ENCODE measurements at regions not wholly inside any gene's neighbourhood (a gene's known extent, or its start where the extent isn't known, plus 50 kb on each side); places are given as distances from the start of the nearest gene placed in this dataset.

DNA sequence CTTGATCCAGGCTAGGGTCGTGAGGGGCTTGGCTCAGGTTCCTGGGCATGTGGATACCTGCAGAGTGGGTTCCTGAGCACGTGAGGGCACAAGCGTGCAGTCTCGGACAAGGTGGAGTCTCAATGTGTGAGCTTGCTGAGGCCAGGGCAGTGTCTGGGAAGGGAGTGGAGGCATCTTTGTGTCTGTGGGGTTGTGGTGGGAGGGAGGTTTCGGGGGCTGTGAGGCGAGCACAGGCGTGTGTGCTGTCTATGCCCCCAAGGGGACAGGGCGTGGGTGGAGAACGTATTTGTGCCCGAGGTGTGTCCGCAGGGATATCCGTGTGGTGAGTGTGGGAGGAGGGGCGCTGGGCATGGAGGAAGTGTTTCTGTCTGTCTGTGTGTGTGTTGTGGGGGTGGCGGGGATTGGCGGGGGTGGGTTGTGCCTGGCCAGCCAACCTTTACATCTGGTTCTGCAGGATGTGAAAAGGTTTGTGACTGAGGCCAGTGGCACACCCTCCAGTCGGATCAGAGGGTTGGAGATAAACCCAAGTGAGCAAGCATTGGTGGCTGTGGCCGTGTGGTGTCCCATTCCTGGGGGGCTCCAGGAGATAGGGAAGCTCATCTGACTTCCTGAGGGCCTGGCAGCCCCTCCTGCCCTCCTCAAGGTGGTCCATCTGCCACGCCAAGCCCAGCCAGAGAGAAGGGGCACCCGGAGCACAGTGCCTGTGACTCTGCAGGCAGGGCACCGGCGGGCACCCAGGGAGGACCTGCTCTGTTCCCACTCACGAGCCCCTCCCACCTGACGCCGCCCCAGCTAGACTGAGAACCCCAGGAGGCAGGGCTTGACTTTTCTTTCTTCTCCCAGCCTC is 57.1 kb downstream of the ZFP36L2 start (continued):
- TF ChIP-seq, protein P1, sequence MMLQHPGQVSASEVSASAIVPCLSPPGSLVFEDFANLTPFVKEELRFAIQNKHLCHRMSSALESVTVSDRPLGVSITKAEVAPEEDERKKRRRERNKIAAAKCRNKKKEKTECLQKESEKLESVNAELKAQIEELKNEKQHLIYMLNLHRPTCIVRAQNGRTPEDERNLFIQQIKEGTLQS (IDR thresholded peaks at IDR 0.05): no peak
- TF ChIP-seq NR2F2 (IDR thresholded peaks at IDR 0.05) (no peak), FOXA2 (IDR thresholded peaks at IDR 0.05) (no peak)

GRCh38 chr2:43168016-43168369 is 58.4 kb downstream of the ZFP36L2 start:
- 93% methylated on average over 1 of the region's 1 CpG for WGBS
- DNase-seq (ENCODE audit: low spot score): no peak
- Histone ChIP-seq H3K27ac (ENCODE audit: low read depth in 1 of 2, low read length in 2 of 2) (peak overlapping the region; percentile 66 to 78), H3K9ac (ENCODE audit: low read depth in 1 of 2, low read length in 2 of 2) (no peak overlapping the region), H3K4me3 (ENCODE audit: low read depth in 1 of 3, low read length in 3 of 3) (no peak overlapping the region), H3K36me3 (ENCODE audit: control insufficient read depth in 4 of 4, insufficient read depth in 3 of 4, low read depth in 1 of 4, low read length in 3 of 4) (no peaks in the 10 kb centered on the region), H3K4me1 (ENCODE audit: control insufficient read depth in 4 of 4, insufficient read depth in 4 of 4, low read length in 3 of 4) (peaks cover 3 to 16% (median 6%) of the 10 kb centered on the region in 4 donors), H3K27me3 (ENCODE audit: control insufficient read depth in 4 of 4, insufficient read depth in 4 of 4, low read length in 3 of 4) (no peaks in the 10 kb centered on the region), H3K9me3 (ENCODE audit: control insufficient read depth in 4 of 4, low read length in 3 of 4) (no peaks in the 10 kb centered on the region)
- TF ChIP-seq EGR1 (IDR thresholded peaks at IDR 0.05; ENCODE audit: low read depth in 2 of 2) (no peak), HNF4G (IDR thresholded peaks at IDR 0.05) (no peak), NR2F2 (IDR thresholded peaks at IDR 0.05) (no peak), ZBTB33 (IDR thresholded peaks at IDR 0.05) (no peak), MAX (IDR thresholded peaks at IDR 0.05) (no peak), FOXA2 (IDR thresholded peaks at IDR 0.05) (no peak), TAF1 (conservative IDR thresholded peaks at IDR 0.05) (no peak), JUND (IDR thresholded peaks at IDR 0.05) (no peak), RXRA (IDR thresholded peaks at IDR 0.05) (no peak), RAD21 (IDR thresholded peaks at IDR 0.05) (no peak), YY1 (IDR thresholded peaks at IDR 0.05) (no peak), SP1 (IDR thresholded peaks at IDR 0.05) (no peak)
- TF ChIP-seq, protein P2, sequence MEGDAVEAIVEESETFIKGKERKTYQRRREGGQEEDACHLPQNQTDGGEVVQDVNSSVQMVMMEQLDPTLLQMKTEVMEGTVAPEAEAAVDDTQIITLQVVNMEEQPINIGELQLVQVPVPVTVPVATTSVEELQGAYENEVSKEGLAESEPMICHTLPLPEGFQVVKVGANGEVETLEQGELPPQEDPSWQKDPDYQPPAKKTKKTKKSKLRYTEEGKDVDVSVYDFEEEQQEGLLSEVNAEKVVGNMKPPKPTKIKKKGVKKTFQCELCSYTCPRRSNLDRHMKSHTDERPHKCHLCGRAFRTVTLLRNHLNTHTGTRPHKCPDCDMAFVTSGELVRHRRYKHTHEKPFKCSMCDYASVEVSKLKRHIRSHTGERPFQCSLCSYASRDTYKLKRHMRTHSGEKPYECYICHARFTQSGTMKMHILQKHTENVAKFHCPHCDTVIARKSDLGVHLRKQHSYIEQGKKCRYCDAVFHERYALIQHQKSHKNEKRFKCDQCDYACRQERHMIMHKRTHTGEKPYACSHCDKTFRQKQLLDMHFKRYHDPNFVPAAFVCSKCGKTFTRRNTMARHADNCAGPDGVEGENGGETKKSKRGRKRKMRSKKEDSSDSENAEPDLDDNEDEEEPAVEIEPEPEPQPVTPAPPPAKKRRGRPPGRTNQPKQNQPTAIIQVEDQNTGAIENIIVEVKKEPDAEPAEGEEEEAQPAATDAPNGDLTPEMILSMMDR (IDR thresholded peaks at IDR 0.05; ENCODE audit: low read depth, low read length, missing input control): no peak

DNA sequence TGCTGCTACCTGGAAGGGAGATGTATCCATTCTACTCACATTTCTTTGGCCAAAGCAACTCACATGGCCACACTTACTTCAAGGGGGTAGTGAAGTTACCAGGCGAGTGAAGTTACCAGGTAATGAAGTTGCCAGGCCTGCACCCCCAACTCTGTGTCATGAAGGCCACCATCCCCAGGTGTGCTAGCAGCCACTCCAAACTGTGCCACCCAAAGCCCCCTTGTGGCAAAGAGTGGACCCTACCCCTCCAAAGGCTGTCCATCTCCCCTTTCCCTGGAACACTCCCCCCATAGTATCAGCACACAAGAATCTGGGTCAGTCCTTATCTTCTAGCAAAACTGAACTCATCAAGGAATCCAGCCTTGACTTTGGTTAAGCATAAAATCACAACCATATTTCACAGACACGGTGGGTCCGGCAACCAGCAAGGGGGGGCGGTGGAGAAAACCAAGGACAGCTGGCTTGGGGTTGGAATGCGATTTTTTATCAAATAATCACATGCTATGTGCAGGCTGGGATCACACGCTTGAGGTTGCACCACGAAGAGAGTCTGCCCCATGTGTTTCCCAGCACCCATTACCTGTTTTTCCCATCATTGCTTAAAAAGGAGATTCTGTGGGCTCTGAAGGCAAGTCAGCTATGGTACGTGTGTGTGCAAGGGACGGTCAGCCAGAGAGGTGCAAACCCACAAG is 60.9 kb downstream of the ZFP36L2 start:
- WGBS: 89% methylated on average over 9 of the region's 9 CpGs
- no peak overlapping the region for H3K27ac ChIP-seq (ENCODE audit: low read depth in 1 of 2, low read length in 2 of 2)
- no peaks in the 10 kb centered on the region for H3K36me3 ChIP-seq (ENCODE audit: control insufficient read depth in 4 of 4, insufficient read depth in 3 of 4, low read depth in 1 of 4, low read length in 3 of 4)
- H3K4me3 ChIP-seq (ENCODE audit: low read depth in 1 of 3, low read length in 3 of 3): no peak overlapping the region
- peaks cover 13 to 36% (median 21%) of the 10 kb centered on the region in 4 donors for H3K4me1 ChIP-seq (ENCODE audit: control insufficient read depth in 4 of 4, insufficient read depth in 4 of 4, low read length in 3 of 4)
- DNase-seq (ENCODE audit: low spot score): no peak
- TF ChIP-seq MAX (IDR thresholded peaks at IDR 0.05) (no peak), SP1 (IDR thresholded peaks at IDR 0.05) (no peak), RAD21 (IDR thresholded peaks at IDR 0.05) (no peak), EGR1 (IDR thresholded peaks at IDR 0.05; ENCODE audit: low read depth in 2 of 2) (no peak), RXRA (IDR thresholded peaks at IDR 0.05) (no peak), NR2F2 (IDR thresholded peaks at IDR 0.05) (no peak)
- H3K9ac ChIP-seq (ENCODE audit: low read depth in 1 of 2, low read length in 2 of 2): no peak overlapping the region
- no peaks in the 10 kb centered on the region for H3K27me3 ChIP-seq (ENCODE audit: control insufficient read depth in 4 of 4, insufficient read depth in 4 of 4, low read length in 3 of 4)
- no peaks in the 10 kb centered on the region for H3K9me3 ChIP-seq (ENCODE audit: control insufficient read depth in 4 of 4, low read length in 3 of 4)

Measured in liver (tissue), 8 donors.